B cell (primary cell): ENCODE measurements at regions not wholly inside any gene's neighbourhood (a gene's known extent, or its start where the extent isn't known, plus 50 kb on each side); places are given as distances from the start of the nearest gene placed in this dataset.

Source experiments
- ATAC-seq: fragments of 200-7000 bp; cut with Tn5 transposase; one replicate; pipeline ENCODE4 v1.10.0; 2021; ENCODE audit warnings: low read depth, mild to moderate bottlenecking, moderate number of reproducible peaks, moderate library complexity
- CTCF ChIA-PET: fragments of 350-600 bp; sonication (Branson Sonifier 250); formaldehyde crosslinking; loops from one replicate; lab custom pipeline; 2021; ENCODE audit warnings: antibody characterized with exemption, inconsistent platforms; lab: Charles Lee
- POLR2A ChIA-PET: fragments of 350-600 bp; sonication (Branson Sonifier 250); formaldehyde crosslinking; loops from one replicate; lab custom pipeline; 2021; ENCODE audit warnings: antibody characterized with exemption; lab: Charles Lee
- DNase-seq: peaks from one replicate; pipeline ENCODE4 v3.0.0; 2013
- H2AFZ ChIP-seq: 2 replicates; pipeline ENCODE4 v1.6.1; 2012; ENCODE audit warnings: mild to moderate bottlenecking, low read depth, low read length; ENCODE audit not compliant: insufficient read depth, poor library complexity, severe bottlenecking
- H3K27ac ChIP-seq, 2 donors: 1 replicate in 1 of 2; 2 replicates in 1 of 2; pipeline ENCODE4 v1.5.1; 2012 to 2013; ENCODE audit warnings: low read length in 2 of 2, mild to moderate bottlenecking in 2 of 2, moderate library complexity in 1 of 2
- H3K27me3 ChIP-seq, 4 experiments: fragments of 200-600 bp in 1 of 4; sonication (generic) in 1 of 4; replicated peaks in 1 of 4; 1 replicate in 2 of 4; 2 replicates in 2 of 4; pipeline versions ENCODE4 v1.6.1 to v1.7.0; 2013 to 2016; ENCODE audit warnings: low read length in 3 of 4, mild to moderate bottlenecking in 2 of 4, mixed read lengths in 1 of 4, moderate library complexity in 1 of 4; ENCODE audit not compliant: insufficient read depth in 4 of 4, control insufficient read depth in 3 of 4; ENCODE audit errors: control extremely low read depth in 1 of 4
- H3K36me3 ChIP-seq, 2 experiments: replicated peaks in 1 of 2; 1 replicate in 1 of 2; 2 replicates in 1 of 2; pipeline versions ENCODE4 v1.6.1 to v1.7.1; 2013; ENCODE audit warnings: low read length in 1 of 2; ENCODE audit not compliant: insufficient read depth in 2 of 2, control insufficient read depth in 1 of 2; ENCODE audit errors: control extremely low read depth in 1 of 2, extremely low read depth in 1 of 2
- H3K4me1 ChIP-seq, 2 donors: fragments of 200-600 bp in 1 of 2; sonication (generic) in 1 of 2; 1 replicate in 1 of 2; 2 replicates in 1 of 2; pipeline versions ENCODE4 v1.5.1 to v1.6.1; 2013 to 2017; ENCODE audit warnings: low read length in 2 of 2; ENCODE audit not compliant: control insufficient read depth in 2 of 2, insufficient read depth in 2 of 2
- H3K4me2 ChIP-seq: replicated peaks from 2 replicates; pipeline ENCODE3; 2012; ENCODE audit warnings: mild to moderate bottlenecking, low read depth, low read length; ENCODE audit not compliant: poor library complexity, severe bottlenecking
- H3K4me3 ChIP-seq, 5 experiments: fragments of 200-600 bp in 1 of 5; sonication (generic) in 1 of 5; 1 replicate in 3 of 5; 2 replicates in 2 of 5; pipeline versions ENCODE4 v1.5.1 to v1.7.0; 2011 to 2016; ENCODE audit warnings: low read length in 4 of 5, mild to moderate bottlenecking in 4 of 5, low read depth in 2 of 5, control low read depth in 1 of 5, moderate library complexity in 1 of 5; ENCODE audit not compliant: insufficient read depth in 1 of 5; ENCODE audit errors: control extremely low read depth in 1 of 5, extremely low read depth in 1 of 5
- H3K79me2 ChIP-seq: fragments of 200-600 bp; sonication (generic); one replicate; pipeline ENCODE4 v1.6.0; 2016; ENCODE audit warnings: low read length; ENCODE audit not compliant: control insufficient read depth, insufficient read depth
- H3K9ac ChIP-seq: fragments of 200-600 bp; sonication (generic); 2 replicates; pipeline ENCODE4 v1.6.1; 2017; ENCODE audit warnings: mild to moderate bottlenecking, low read length, moderate library complexity
- H3K9me3 ChIP-seq, 3 donors: one replicate each; pipeline versions ENCODE4 v1.6.1 to v1.7.1; 2013; ENCODE audit warnings: low read length in 2 of 3; ENCODE audit not compliant: control insufficient read depth in 2 of 3, insufficient read depth in 1 of 3; ENCODE audit errors: control extremely low read depth in 1 of 3
- H4K20me1 ChIP-seq: 2 replicates; pipeline ENCODE4 v1.6.0; 2012; ENCODE audit warnings: mild to moderate bottlenecking, low read length; ENCODE audit not compliant: insufficient read depth, control insufficient read depth, poor library complexity, severe bottlenecking
- H3K27ac Mint-ChIP-seq: one replicate; pipeline ENCODE4 v1.8.0; 2021; ENCODE audit warnings: mixed read lengths
- H3K27me3 Mint-ChIP-seq: one replicate; pipeline ENCODE4 v1.8.0; 2021; ENCODE audit warnings: mixed read lengths
- H3K4me1 Mint-ChIP-seq: one replicate; pipeline ENCODE4 v1.8.0; 2021; ENCODE audit warnings: mixed read lengths
- H3K4me3 Mint-ChIP-seq: one replicate; pipeline ENCODE4 v1.8.0; 2021; ENCODE audit warnings: mixed read lengths
- H3K9me3 Mint-ChIP-seq: one replicate; pipeline ENCODE4 v1.8.0; 2022; ENCODE audit warnings: mixed read lengths; ENCODE audit not compliant: insufficient read depth
- CTCF ChIP-seq: fragments of 200-600 bp; IDR thresholded peaks from one replicate; pipeline ENCODE4 v1.8.0; 2022; ENCODE audit warnings: antibody characterized with exemption, mild to moderate bottlenecking
- EZH2 ChIP-seq: IDR thresholded peaks from 2 replicates; pipeline ENCODE4 v1.6.1; 2012; ENCODE audit warnings: borderline replicate concordance, low read depth, mild to moderate bottlenecking, moderate library complexity, low read length; ENCODE audit not compliant: insufficient read depth, poor library complexity, severe bottlenecking
- WGBS: methylation state at CpG from one replicate; pipeline ENCODE4 v1.1.5; 2013; ENCODE audit warnings: missing lambda C conversion rate; ENCODE audit not compliant: insufficient coverage; 5-methylcytosine and 5-hydroxymethylcytosine counted together
- intact Hi-C: fragments of 100-400 bp; cut with micrococcal nuclease; formaldehyde crosslinking; loops from one replicate; pipeline ENCODE4 v1.10.0; 2022

DNA sequence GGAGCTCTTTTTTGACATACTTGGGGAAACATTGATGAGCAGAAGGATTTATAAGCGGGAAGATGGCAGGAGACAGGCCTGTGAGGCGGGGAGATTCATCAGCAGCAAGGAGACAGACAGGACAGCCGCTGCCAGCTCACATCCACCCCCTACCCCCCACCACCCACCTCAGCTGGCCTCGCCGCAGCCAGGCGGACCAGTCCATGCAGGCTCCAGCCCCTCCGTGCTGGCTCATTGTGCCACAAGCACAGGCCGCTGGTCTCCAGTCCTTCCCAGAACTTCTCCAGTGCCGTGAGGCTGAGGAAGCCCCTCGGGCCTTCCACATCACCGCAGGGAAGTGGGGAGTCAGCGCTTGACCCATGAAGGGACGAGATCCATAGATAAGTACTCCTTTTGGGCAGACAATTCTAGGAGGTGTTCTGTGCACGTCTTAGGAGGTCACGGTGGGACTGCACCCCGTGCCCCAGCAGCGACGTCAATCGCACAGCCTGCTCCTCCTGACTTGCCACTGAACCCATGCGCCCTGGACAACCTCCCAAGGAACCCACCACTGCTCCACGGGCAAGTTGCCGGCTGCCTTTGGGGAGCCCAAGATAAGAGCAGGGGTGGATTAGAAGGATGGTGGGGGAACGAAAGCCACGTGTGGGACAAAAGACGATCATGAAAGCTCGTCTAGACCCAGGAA is 323.6 kb downstream of the C16orf95 start:
- 83% methylated on average over 19 of the region's 26 CpGs for WGBS
- no peak for ATAC-seq

GRCh38 chr16:86994215-86994614 is 323.0 kb downstream of the C16orf95 start:
- peaks cover 7% of the 10 kb centered on the region for H3K9me3 Mint-ChIP-seq
- POLR2A ChIA-PET = no interaction called here
- no peak overlapping the region for H3K4me2 ChIP-seq
- no peaks in the 10 kb centered on the region for H3K27me3 ChIP-seq
- intact Hi-C loops = no loop called here
- no peak overlapping the region for H3K4me3 ChIP-seq
- H3K36me3 ChIP-seq = no peaks in the 10 kb centered on the region
- H3K9ac ChIP-seq = no peak overlapping the region
- no peaks in the 10 kb centered on the region for H4K20me1 ChIP-seq
- H3K27me3 Mint-ChIP-seq = peaks cover 44% of the 10 kb centered on the region
- no peak for ATAC-seq
- H3K4me1 Mint-ChIP-seq = peaks cover 2% of the 10 kb centered on the region
- CTCF ChIA-PET = no interaction called here
- TF ChIP-seq CTCF = no peak
- no peak for TF ChIP-seq EZH2
- H3K27ac ChIP-seq = no peak overlapping the region
- H3K9me3 ChIP-seq = peaks cover 0 to 13% (median 0%) of the 10 kb centered on the region in 3 donors
- no peaks in the 10 kb centered on the region for H3K4me1 ChIP-seq
- H3K79me2 ChIP-seq = no peaks in the 10 kb centered on the region
- no peak for DNase-seq
- WGBS = no CpG with 5 or more reads among the region's 3 CpGs
- H3K27ac Mint-ChIP-seq = no peak overlapping the region
- H3K4me3 Mint-ChIP-seq = no peak overlapping the region
- H2AFZ ChIP-seq = no peak overlapping the region

More for the DNA sequence above, 323.6 kb downstream of the C16orf95 start:
- no peak overlapping the region for H3K4me2 ChIP-seq
- intact Hi-C loops = no loop called here
- no peak overlapping the region for H2AFZ ChIP-seq
- ChIA-PET CTCF (no interaction called here), POLR2A (no interaction called here)
- no peaks in the 10 kb centered on the region for H3K79me2 ChIP-seq
- no peak overlapping the region for H3K27ac Mint-ChIP-seq
- peaks cover 0 to 13% (median 0%) of the 10 kb centered on the region in 3 donors for H3K9me3 ChIP-seq
- no peaks in the 10 kb centered on the region for H4K20me1 ChIP-seq
- no peak overlapping the region for H3K4me3 Mint-ChIP-seq
- no peak for DNase-seq
- H3K4me3 ChIP-seq = no peak overlapping the region
- H3K9me3 Mint-ChIP-seq = peaks cover 4% of the 10 kb centered on the region
- no peak overlapping the region for H3K9ac ChIP-seq
- no peaks in the 10 kb centered on the region for H3K36me3 ChIP-seq
- H3K27me3 ChIP-seq = no peaks in the 10 kb centered on the region
- H3K4me1 ChIP-seq = no peaks in the 10 kb centered on the region
- peaks cover 2% of the 10 kb centered on the region for H3K4me1 Mint-ChIP-seq
- peaks cover 41% of the 10 kb centered on the region for H3K27me3 Mint-ChIP-seq
- H3K27ac ChIP-seq = no peak overlapping the region
- TF ChIP-seq EZH2 = no peak
- no peak for TF ChIP-seq CTCF
